K562 (cell line): ENCODE measurements at regions not wholly inside any gene's neighbourhood (a gene's known extent, or its start where the extent isn't known, plus 50 kb on each side); places are given as distances from the start of the nearest gene placed in this dataset.

ENCODE experiments used
- ATAC-seq: fragments of 200-7000 bp; cut with Tn5 transposase; 3 replicates; pipeline ENCODE4 v1.9.1; 2020; ENCODE audit warnings: moderate library complexity
- BruUV-seq: library from RNA; stranded (reverse); fragments of 400-500 nt; replicated peaks from 2 replicates; lab custom pipeline; 2021; lab: Mats Ljungman, UMichigan
- CTCF ChIA-PET: fragments of 300-600 bp; formaldehyde crosslinking; extraction: SDS; loops from one replicate; lab custom pipeline; 2021; ENCODE audit warnings: low intra/inter-chr PET ratio; lab: Yijun Ruan, JAX
- POLR2A ChIA-PET: fragments of 300-600, 350-650 bp; sonication (Branson Sonifier 250); formaldehyde crosslinking; extraction: SDS; loops from one replicate; lab custom pipeline; 2021; ENCODE audit warnings: antibody characterized with exemption, inconsistent platforms; lab: Yijun Ruan, JAX
- DNase-seq, 4 experiments: peaks; one replicate each; pipeline versions ENCODE4 v3.0.0 to v3.0.0-alpha.2; 2011 to 2018; ENCODE audit warnings: low spot score in 3 of 4, mixed read lengths in 3 of 4; ENCODE audit errors: extremely low read depth in 1 of 4
- FAIRE-seq: peaks from 2 replicates; lab custom pipeline; 2011; peaks lifted over from hg19 to GRCh38; lab: Jason Lieb, UNC
- H2AFZ ChIP-seq: 2 replicates; pipeline ENCODE4 v1.6.0; 2011; ENCODE audit warnings: low read depth, low read length, control low read depth, inconsistent platforms
- H3K27ac ChIP-seq: fragments of 200-600 bp; 3 replicates; pipeline ENCODE4 v1.8.0; 2011; ENCODE audit warnings: low read depth, mild to moderate bottlenecking, control low read depth, inconsistent platforms, low read length, moderate library complexity, mixed read lengths; ENCODE audit errors: extremely low read depth
- H3K27me3 ChIP-seq, 2 experiments: fragments of 300-600 bp in 1 of 2; 2 replicates in 1 of 2; 3 replicates in 1 of 2; pipeline versions ENCODE4 v1.6.0 to v1.8.0; 2011; ENCODE audit warnings: inconsistent platforms in 2 of 2, low read length in 2 of 2, mild to moderate bottlenecking in 1 of 2, mixed read lengths in 1 of 2, moderate library complexity in 1 of 2; ENCODE audit not compliant: control insufficient read depth in 2 of 2, insufficient read depth in 2 of 2
- H3K36me3 ChIP-seq: fragments of 300-600 bp; 3 replicates; pipeline ENCODE4 v1.8.0; 2011; ENCODE audit warnings: mild to moderate bottlenecking, low read length, inconsistent platforms; ENCODE audit not compliant: control insufficient read depth, insufficient read depth
- H3K4me1 ChIP-seq, 2 experiments: fragments of 200-600 bp in 1 of 2; replicated peaks in 1 of 2; 2 replicates in 1 of 2; 3 replicates in 1 of 2; pipeline versions ENCODE4 v1.5.1 to v1.8.0; 2011; ENCODE audit warnings: inconsistent platforms in 2 of 2, low read length in 2 of 2, mild to moderate bottlenecking in 1 of 2, mixed read lengths in 1 of 2, moderate library complexity in 1 of 2; ENCODE audit not compliant: control insufficient read depth in 2 of 2, insufficient read depth in 2 of 2
- H3K4me2 ChIP-seq: 2 replicates; pipeline ENCODE4 v1.6.1; 2011; ENCODE audit warnings: low read length, control low read depth, inconsistent platforms, mixed read lengths; ENCODE audit not compliant: insufficient read depth
- H3K4me3 ChIP-seq: fragments of 200-600 bp; sonication (generic), shearing (Covaris generic); 2 replicates; pipeline ENCODE4 v1.5.1; 2016; ENCODE audit warnings: control low read depth, inconsistent platforms
- H3K79me2 ChIP-seq: fragments of 200-600 bp; 3 replicates; pipeline ENCODE4 v1.8.0; 2011; ENCODE audit warnings: low read length, inconsistent platforms; ENCODE audit not compliant: control insufficient read depth, insufficient read depth
- H3K9ac ChIP-seq, 2 experiments: 2 replicates each; pipeline versions ENCODE4 v1.6.0 to v1.6.1; 2011; ENCODE audit warnings: low read depth in 2 of 2, low read length in 2 of 2, control low read depth in 1 of 2, inconsistent platforms in 1 of 2, mild to moderate bottlenecking in 1 of 2, mixed read lengths in 1 of 2; ENCODE audit not compliant: insufficient read depth in 1 of 2
- H3K9me1 ChIP-seq: one replicate; pipeline ENCODE4 v1.6.0; 2011; ENCODE audit warnings: inconsistent platforms, mild to moderate bottlenecking, low read length, moderate library complexity; ENCODE audit not compliant: control insufficient read depth, insufficient read depth
- H3K9me3 ChIP-seq: replicated peaks from 2 replicates; pipeline ENCODE4 v1.5.1; 2011; ENCODE audit warnings: low read depth, low read length, inconsistent platforms; ENCODE audit not compliant: control insufficient read depth, insufficient read depth
- H4K20me1 ChIP-seq: replicated peaks from 2 replicates; pipeline ENCODE4 v1.6.1; 2011; ENCODE audit warnings: low read length, inconsistent platforms, mixed read lengths; ENCODE audit not compliant: control insufficient read depth, insufficient read depth
- E4F1 ChIP-seq: fragments of 250-450 bp; sonication (Bioruptor Pico); IDR thresholded peaks from 2 replicates; pipeline ENCODE4 v1.5.0; 2021; ENCODE audit warnings: mild to moderate bottlenecking, borderline replicate concordance
- GABPA ChIP-seq: fragments of 200-800 bp; sonication (Bioruptor generic); conservative IDR thresholded peaks from 2 replicates; pipeline ENCODE4 v1.6.1; 2016; ENCODE audit warnings: low read depth, missing genetic modification characterization, missing compliant biosample characterization
- NKRF ChIP-seq: fragments of 450-650 bp; IDR thresholded peaks from 2 replicates; pipeline ENCODE4 v1.6.1; 2016; ENCODE audit warnings: borderline replicate concordance
- NUFIP1 ChIP-seq: fragments of 450-650 bp; IDR thresholded peaks from 2 replicates; pipeline ENCODE4 v1.6.1; 2018; ENCODE audit not compliant: partially characterized antibody
- PYGO2 ChIP-seq: fragments of 450-650 bp; IDR thresholded peaks from 2 replicates; pipeline ENCODE4 v1.6.1; 2016; ENCODE audit warnings: mild to moderate bottlenecking, missing genetic modification characterization, moderate library complexity, missing compliant biosample characterization
- SRSF1 ChIP-seq: fragments of 200-400 bp; formaldehyde crosslinking; IDR thresholded peaks from 2 replicates; pipeline ENCODE4 v1.6.1; 2017; ENCODE audit warnings: mild to moderate bottlenecking, low read depth, low read length, moderate library complexity
- TRIM25 ChIP-seq: fragments of 450-650 bp; IDR thresholded peaks from 2 replicates; pipeline ENCODE4 v1.7.0; 2016; ENCODE audit warnings: borderline replicate concordance
- VEZF1 ChIP-seq: fragments of 200-800 bp; sonication (Bioruptor generic); IDR thresholded peaks from 2 replicates; pipeline ENCODE4 v1.6.1; 2017; ENCODE audit warnings: missing genetic modification characterization, missing compliant biosample characterization
- ZNF830 ChIP-seq: fragments of 250-450 bp; sonication (Bioruptor Pico); IDR thresholded peaks from 2 replicates; pipeline ENCODE4 v1.5.0; 2021; ENCODE audit warnings: mild to moderate bottlenecking
- WGBS: fragments of 100-300 bp; shearing (Covaris generic); methylation state at CpG from one replicate; pipeline ENCODE4 v1.1.6; 2016; ENCODE audit warnings: low coverage, mixed read lengths; ENCODE audit not compliant: insufficient coverage; ENCODE audit errors: missing lambda C conversion rate; 5-methylcytosine and 5-hydroxymethylcytosine counted together
- in situ Hi-C: fragments of 300-500 bp; cut with MboI; formaldehyde crosslinking; loops from 4 replicates; pipeline ENCODE4 v1.15.0; 2018; ENCODE audit warnings: inconsistent platforms, mixed read lengths
- intact Hi-C: fragments of 100-400 bp; cut with micrococcal nuclease; formaldehyde crosslinking; loops from 2 replicates; pipeline ENCODE4 v1.14.2; 2022

- TF ChIP-seq VEZF1, result no peak
- no peak for TF ChIP-seq PYGO2
- no peak for TF ChIP-seq NUFIP1
- no peak for TF ChIP-seq SRSF1
- no peak for TF ChIP-seq NKRF
Measured at GRCh38 chr2:224324604-224325003, 77.3 kb downstream of the FAM124B start (continued).

- no peak overlapping the region for H3K4me3 ChIP-seq
- no peaks in the 10 kb centered on the region for H3K79me2 ChIP-seq
- ChIA-PET CTCF (no interaction called here), POLR2A (no interaction called here)
- no peaks in the 10 kb centered on the region for H3K36me3 ChIP-seq
- in situ Hi-C loops, result no loop called here
- no peaks in the 10 kb centered on the region for H3K9me3 ChIP-seq
- no TSS peak for BruUV-seq
- H3K9ac ChIP-seq, result no peak overlapping the region
- intact Hi-C loops, result no loop called here
- FAIRE-seq (no peak), DNase-seq (no peak), ATAC-seq (no peak)
- H4K20me1 ChIP-seq, result no peaks in the 10 kb centered on the region
- no peak overlapping the region for H2AFZ ChIP-seq
- H3K4me2 ChIP-seq, result no peak overlapping the region
- H3K9me1 ChIP-seq, result no peaks in the 10 kb centered on the region
- H3K4me1 ChIP-seq, result no peaks in the 10 kb centered on the region; a peak in 1 of 5 replicates
- no peak overlapping the region for H3K27ac ChIP-seq
- H3K27me3 ChIP-seq, result no peaks in the 10 kb centered on the region; a peak in 1 of 5 replicates
- WGBS, result 8% methylated on average over 1 of the region's 1 CpG
- no peak for TF ChIP-seq GABPA
- TF ChIP-seq E4F1, result no peak
- no peak for TF ChIP-seq ZNF830 (CRISPR knock-in tag)
- TF ChIP-seq TRIM25, result no peak
Measured at GRCh38 chr2:224320660-224321059, 81.2 kb downstream of the FAM124B start.
